ENCODE measurements at regions not wholly inside any gene's neighbourhood (a gene's known extent, or its start where the extent isn't known, plus 50 kb on each side); places are given as distances from the start of the nearest gene placed in this dataset.
"Not testable (repeated sequence)": the region's sequence is repeated elsewhere in the genome, so short reads cannot be mapped to it uniquely, and the experiment has no call there.

- H3K4me3 ChIP-seq: no peak overlapping the region
- H3K27ac ChIP-seq: no peak overlapping the region
These were observed 574.3 kb downstream of the LRRC70 start for GRCh38 chr5:63152871-63153270.

DNA sequence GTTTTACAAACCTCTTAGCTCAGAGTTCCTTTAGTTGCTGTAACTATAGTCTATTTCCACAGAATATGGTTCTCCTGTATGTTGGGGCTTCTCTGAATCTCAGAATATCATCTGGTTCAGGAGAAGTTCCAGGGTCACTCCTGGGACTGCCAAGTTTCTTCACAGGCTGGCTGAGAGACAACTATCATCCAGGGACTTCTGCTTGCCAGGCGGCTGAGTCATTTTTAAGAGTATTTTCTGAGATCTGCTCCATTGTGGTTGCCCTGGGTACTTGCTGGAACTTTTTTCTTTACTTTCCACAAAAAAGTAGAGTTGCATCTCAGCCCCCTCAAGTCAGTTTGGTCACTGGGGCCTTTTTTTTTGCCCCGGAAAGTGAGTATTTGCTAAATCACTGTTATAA, 566.5 kb downstream of the LRRC70 start:
- no peak overlapping the region for H3K27ac ChIP-seq
- H3K4me3 ChIP-seq: no peak overlapping the region

DNA sequence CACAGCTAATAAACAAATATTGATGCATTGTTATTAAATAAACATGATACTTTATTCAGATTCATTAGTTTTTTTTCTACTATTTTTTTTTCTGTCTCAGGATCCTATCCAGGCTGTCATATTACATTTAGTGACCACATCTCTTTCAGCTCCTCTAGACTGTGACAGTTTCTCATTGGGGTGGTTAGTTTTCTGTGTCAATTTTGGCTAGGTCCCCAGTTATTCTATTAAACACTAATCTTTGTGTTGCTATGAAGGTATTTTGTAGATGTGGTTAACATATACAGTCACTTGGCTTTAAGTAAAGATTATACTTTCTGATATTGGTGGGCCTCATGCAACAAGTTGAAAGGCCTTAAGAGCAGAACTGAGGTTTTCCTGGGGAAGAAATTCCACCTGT, 563.0 kb downstream of the LRRC70 start:
- Histone ChIP-seq H3K27ac (no peak overlapping the region), H3K4me3 (no peak overlapping the region)

DNA sequence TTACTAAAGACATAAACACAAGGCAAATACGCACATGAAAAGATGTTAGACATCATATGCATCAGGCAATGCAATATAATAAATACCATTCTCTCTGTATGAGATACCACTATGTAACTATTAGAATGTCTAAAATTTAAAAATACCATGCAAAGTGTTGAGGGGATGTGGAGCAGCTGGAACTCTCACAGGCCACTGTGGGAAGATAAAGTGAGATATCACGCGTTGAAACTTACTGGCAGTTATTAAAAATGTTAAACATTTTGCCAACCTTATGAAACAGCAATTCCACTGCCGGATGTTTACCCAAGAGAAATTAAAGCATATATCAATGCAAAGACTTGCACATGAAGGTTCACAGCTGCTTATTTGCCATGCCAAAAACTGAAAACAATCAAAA, 556.7 kb downstream of the LRRC70 start:
- Histone ChIP-seq H3K27ac (no peak overlapping the region), H3K4me3 (no peak overlapping the region)

GRCh38 chr5:63131626-63132285, 553.1 kb downstream of the LRRC70 start:
- H3K4me3 ChIP-seq: no peak overlapping the region
- H3K27ac ChIP-seq: no peak overlapping the region

- no peak overlapping the region for H3K4me3 ChIP-seq
These were observed 550.1 kb downstream of the LRRC70 start for GRCh38 chr5:63128761-63129160.

GRCh38 chr5:63128018-63128417, 549.4 kb downstream of the LRRC70 start:
- H3K4me3 ChIP-seq: no peak overlapping the region
- no peak overlapping the region for H3K27ac ChIP-seq

More at GRCh38 chr5:63128761-63129160, 550.1 kb downstream of the LRRC70 start:
- H3K27ac ChIP-seq: no peak overlapping the region

DNA sequence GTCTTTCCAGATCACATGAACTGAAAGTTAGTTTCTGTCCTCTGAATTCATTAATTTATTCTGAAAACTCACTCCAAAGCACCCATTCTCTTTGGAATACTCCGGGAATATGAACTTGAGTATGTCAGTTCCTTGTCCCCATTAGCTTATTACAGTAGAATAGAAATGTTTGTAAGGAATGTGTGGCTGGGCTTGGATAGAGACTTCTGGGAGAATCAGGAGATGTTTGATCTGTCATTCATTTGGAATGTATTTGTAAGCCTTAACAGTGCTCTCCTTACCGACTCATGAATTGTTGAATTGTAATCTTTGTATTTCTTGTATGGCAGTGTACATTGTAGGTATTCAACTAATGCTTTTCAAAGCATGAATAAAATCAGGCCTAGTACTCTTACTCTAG, 548.4 kb downstream of the LRRC70 start:
- H3K27ac ChIP-seq: no peak overlapping the region
- H3K4me3 ChIP-seq: no peak overlapping the region

- Histone ChIP-seq H3K4me3 (no peak overlapping the region), H3K27ac (no peak overlapping the region)
These were observed 547.2 kb downstream of the LRRC70 start for GRCh38 chr5:63125862-63126261.

- Histone ChIP-seq H3K4me3 (no peak overlapping the region), H3K27ac (no peak overlapping the region)
These were observed 546.8 kb downstream of the LRRC70 start for GRCh38 chr5:63125392-63125791.

- Histone ChIP-seq H3K27ac (no peak overlapping the region), H3K4me3 (no peak overlapping the region)
These were observed 545.6 kb downstream of the LRRC70 start for GRCh38 chr5:63124266-63124665.

- H3K27ac ChIP-seq: no peak overlapping the region
These were observed 542.9 kb downstream of the LRRC70 start for GRCh38 chr5:63121471-63121870.

DNA sequence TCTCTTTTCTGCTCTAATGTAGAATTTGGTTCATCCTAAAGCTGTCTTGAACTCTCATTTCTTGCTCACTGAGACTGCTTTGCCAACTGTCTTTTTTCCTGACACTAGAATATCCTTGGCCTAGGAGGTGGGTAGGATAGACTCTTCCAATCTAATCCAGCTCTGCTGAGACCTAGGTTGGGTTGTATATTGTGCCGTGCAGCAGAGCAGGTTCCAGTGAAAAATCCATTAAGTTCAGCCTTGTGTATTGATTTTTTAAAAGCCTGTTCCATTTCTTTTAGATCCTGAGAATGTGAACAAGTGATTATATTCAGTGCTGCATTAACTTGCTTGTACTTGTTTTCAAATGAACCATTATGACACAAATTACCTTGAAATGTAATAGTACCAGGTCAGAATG, 539.6 kb downstream of the LRRC70 start:
- H3K27ac ChIP-seq: no peak overlapping the region
- no peak overlapping the region for H3K4me3 ChIP-seq

More at GRCh38 chr5:63121471-63121870, 542.9 kb downstream of the LRRC70 start:
- no peak overlapping the region for H3K4me3 ChIP-seq

DNA sequence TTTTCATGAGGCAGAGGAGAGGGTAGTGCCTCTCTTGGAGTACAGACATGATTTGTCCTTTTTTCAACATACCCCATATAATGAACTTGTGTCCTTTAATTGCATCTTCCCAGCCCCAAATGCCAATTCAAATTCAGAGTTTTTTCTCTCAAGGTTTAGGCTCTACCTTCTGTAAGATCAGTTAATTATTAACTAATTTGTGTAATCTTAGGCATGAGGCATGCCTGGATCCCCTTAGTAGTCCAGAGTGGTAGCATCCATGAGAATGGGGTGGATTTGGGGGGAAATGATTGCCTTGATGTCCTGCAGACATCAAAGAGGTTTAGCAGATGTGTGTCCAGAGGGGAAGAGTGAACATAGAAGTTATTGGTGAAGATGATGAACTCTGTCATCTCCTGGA, 533.3 kb downstream of the LRRC70 start:
- Histone ChIP-seq H3K27ac (no peak overlapping the region), H3K4me3 (no peak overlapping the region)

- no peak overlapping the region for H3K4me3 ChIP-seq
- no peak overlapping the region for H3K27ac ChIP-seq
These were observed 523.3 kb downstream of the LRRC70 start for GRCh38 chr5:63101870-63102269.

DNA sequence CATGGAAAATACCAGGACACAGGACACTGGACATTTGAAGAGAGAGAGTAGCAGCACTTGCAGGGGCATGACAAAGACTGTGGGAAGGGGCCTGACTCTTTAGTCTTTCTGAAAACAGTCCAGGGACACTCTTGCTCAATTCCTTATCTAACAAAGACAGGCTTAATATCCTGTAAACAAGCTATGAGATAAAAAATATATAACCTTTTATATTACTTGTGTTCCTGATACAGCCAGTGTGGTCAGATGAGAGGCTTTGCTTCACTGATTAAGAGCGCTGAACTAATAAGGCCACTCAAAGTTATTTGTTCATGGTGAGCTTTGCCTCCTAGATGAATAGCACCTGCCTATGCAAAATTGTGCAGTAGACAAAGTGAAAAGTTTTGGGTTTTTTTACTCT, 518.7 kb downstream of the LRRC70 start:
- Histone ChIP-seq H3K27ac (no peak overlapping the region), H3K4me3 (no peak overlapping the region)

GRCh38 chr5:63094730-63095129, 516.1 kb downstream of the LRRC70 start:
- Histone ChIP-seq H3K27ac (no peak overlapping the region), H3K4me3 (no peak overlapping the region)

DNA sequence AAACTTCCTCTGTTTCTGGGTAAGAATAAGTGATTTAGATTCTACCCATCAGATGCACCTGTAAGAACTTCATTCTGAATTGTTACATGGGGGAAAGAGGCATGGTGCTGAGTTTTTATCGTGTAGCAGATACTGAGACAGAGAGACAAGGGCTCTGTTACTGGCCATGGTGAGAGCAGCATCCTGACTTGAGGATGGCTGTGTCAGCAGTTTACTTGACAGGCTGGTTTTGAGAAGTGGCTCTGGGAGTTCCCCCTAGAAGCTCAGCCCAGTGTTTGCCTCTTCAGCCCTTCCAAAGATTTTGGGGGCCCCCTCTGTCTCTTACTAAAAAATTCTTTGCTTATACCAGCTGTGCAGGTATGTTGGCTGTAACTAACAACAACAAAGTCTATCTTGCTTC, 510.5 kb downstream of the LRRC70 start:
- Histone ChIP-seq H3K27ac (no peak overlapping the region), H3K4me3 (no peak overlapping the region)

DNA sequence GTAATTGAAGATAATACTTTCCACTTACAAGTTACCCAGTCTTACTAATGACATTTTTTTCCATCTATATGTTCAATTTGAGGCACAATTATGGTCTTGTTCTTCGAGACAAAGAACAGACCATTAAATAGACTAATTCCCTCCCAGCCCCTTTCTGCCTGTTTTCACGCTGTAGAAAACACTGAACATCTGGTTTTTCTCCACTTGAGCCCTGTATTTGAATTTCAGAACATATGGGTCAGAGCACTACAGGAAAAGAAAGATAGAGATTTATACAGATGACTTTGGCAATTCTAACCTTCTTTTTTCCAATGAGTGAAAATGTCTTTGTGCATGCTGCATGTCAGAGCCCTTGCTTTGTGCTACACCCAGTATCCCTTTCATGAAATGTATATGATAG, 506.9 kb downstream of the LRRC70 start:
- Histone ChIP-seq H3K4me3 (no peak overlapping the region), H3K27ac (no peak overlapping the region)

- not testable (repeated sequence) for H3K4me3 ChIP-seq
These were observed 505.1 kb downstream of the LRRC70 start for GRCh38 chr5:63083689-63084088.

GRCh38 chr5:63081402-63081801, 502.8 kb downstream of the LRRC70 start:
- no peak overlapping the region for H3K27ac ChIP-seq

More at GRCh38 chr5:63083689-63084088, 505.1 kb downstream of the LRRC70 start:
- not testable (repeated sequence) for H3K27ac ChIP-seq

DNA sequence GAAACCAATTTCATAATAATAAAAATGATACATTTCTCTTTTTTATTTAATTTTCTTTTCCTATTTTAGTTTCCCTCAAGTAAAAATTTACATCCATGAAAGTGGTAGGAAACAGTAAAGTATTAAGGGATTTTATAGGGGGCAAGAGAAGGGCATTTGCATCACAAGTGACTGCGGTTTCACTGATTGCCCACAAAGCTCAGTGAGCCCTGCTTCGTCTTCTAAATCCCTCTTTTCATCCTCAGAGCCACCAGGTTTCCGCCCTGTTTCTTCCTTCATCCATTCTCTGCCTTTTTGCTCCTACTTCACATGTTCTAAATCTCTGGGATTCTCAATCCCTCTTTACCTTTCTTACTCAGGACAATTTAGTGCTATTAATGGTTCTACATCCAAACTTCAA, 491.4 kb downstream of the LRRC70 start:
- no peak overlapping the region for H3K4me3 ChIP-seq
- H3K27ac ChIP-seq: no peak overlapping the region

More at GRCh38 chr5:63081402-63081801, 502.8 kb downstream of the LRRC70 start:
- H3K4me3 ChIP-seq: no peak overlapping the region

Measured in skin epidermis (tissue), 12 donors.